H1 (cell line): ENCODE measurements at regions not wholly inside any gene's neighbourhood (a gene's known extent, or its start where the extent isn't known, plus 50 kb on each side); places are given as distances from the start of the nearest gene placed in this dataset.

Experiments used
- CTCF ChIA-PET: fragments of 300-600 bp; sonication (Branson Sonifier 250); formaldehyde crosslinking; loops from one replicate; lab custom pipeline; 2021; ENCODE audit not compliant: partially characterized antibody; lab: Charles Lee
- POLR2A ChIA-PET: fragments of 300-600 bp; sonication (Branson Sonifier 250); formaldehyde crosslinking; loops from one replicate; lab custom pipeline; 2021; ENCODE audit warnings: inconsistent platforms; ENCODE audit not compliant: partially characterized antibody; lab: Charles Lee
- DNase-seq, 2 experiments: peaks; one replicate each; pipeline versions ENCODE4 v3.0.0 to v3.0.0-alpha.2; 2010 to 2022; ENCODE audit warnings: low spot score in 2 of 2, low read depth in 1 of 2, mixed read lengths in 1 of 2
- FAIRE-seq: peaks from 2 replicates; lab custom pipeline; 2011; peaks lifted over from hg19 to GRCh38; lab: Jason Lieb, UNC
- H2AFZ ChIP-seq: 2 replicates; pipeline ENCODE4 v1.8.1; 2012; ENCODE audit warnings: low read length, inconsistent platforms
- H2AK5ac ChIP-seq: 2 replicates; pipeline ENCODE4 v1.6.1; 2013; ENCODE audit warnings: low read depth, low read length
- H2BK120ac ChIP-seq: replicated peaks from 2 replicates; pipeline ENCODE3; 2013; ENCODE audit warnings: low read depth, low read length, inconsistent platforms
- H2BK12ac ChIP-seq: 2 replicates; pipeline ENCODE4 v1.6.1; 2013; ENCODE audit warnings: low read depth, low read length
- H2BK15ac ChIP-seq: 2 replicates; pipeline ENCODE4 v1.6.1; 2013; ENCODE audit warnings: low read length
- H2BK20ac ChIP-seq: 2 replicates; pipeline ENCODE4 v1.6.1; 2013; ENCODE audit warnings: low read length
- H2BK5ac ChIP-seq: 2 replicates; pipeline ENCODE4 v1.6.1; 2013; ENCODE audit warnings: low read depth, low read length
- H3K14ac ChIP-seq: 2 replicates; pipeline ENCODE4 v1.6.1; 2013; ENCODE audit warnings: inconsistent platforms; ENCODE audit not compliant: insufficient read length
- H3K18ac ChIP-seq: 2 replicates; pipeline ENCODE4 v1.6.1; 2013; ENCODE audit warnings: low read length; ENCODE audit errors: extremely low read depth
- H3K23ac ChIP-seq: 2 replicates; pipeline ENCODE4 v1.6.1; 2013; ENCODE audit warnings: inconsistent platforms; ENCODE audit not compliant: insufficient read length
- H3K23me2 ChIP-seq: 2 replicates; pipeline ENCODE4 v1.6.1; 2013; ENCODE audit warnings: low read depth, low read length
- H3K27ac ChIP-seq: 2 replicates; pipeline ENCODE4 v1.6.1; 2011; ENCODE audit warnings: low read depth, low read length, inconsistent platforms
- H3K27me3 ChIP-seq, 4 experiments: replicated peaks in 1 of 4; 1 replicate in 1 of 4; 2 replicates in 3 of 4; pipeline versions ENCODE4 v1.6.1 to v1.8.1; 2011 to 2013; ENCODE audit warnings: low read length in 3 of 4, mild to moderate bottlenecking in 3 of 4, inconsistent platforms in 2 of 4, mixed read lengths in 2 of 4, moderate library complexity in 1 of 4; ENCODE audit not compliant: control insufficient read depth in 3 of 4, insufficient read depth in 3 of 4; ENCODE audit errors: extremely low read depth in 1 of 4
- H3K36me3 ChIP-seq, 4 experiments: 2 replicates each; pipeline versions ENCODE4 v1.6.1 to v1.8.1; 2011 to 2013; ENCODE audit warnings: mild to moderate bottlenecking in 4 of 4, low read length in 3 of 4, moderate library complexity in 2 of 4, control low read depth in 1 of 4, inconsistent platforms in 1 of 4; ENCODE audit not compliant: insufficient read depth in 4 of 4, control insufficient read depth in 2 of 4
- H3K4ac ChIP-seq: replicated peaks from 2 replicates; pipeline ENCODE3; 2013; ENCODE audit warnings: low read length, low read depth, mixed read lengths, inconsistent platforms; ENCODE audit not compliant: insufficient read length
- H3K4me1 ChIP-seq, 4 experiments: replicated peaks in 1 of 4; 1 replicate in 1 of 4; 2 replicates in 3 of 4; pipeline versions ENCODE4 v1.6.1 to v1.8.1; 2011 to 2013; ENCODE audit warnings: low read length in 3 of 4, inconsistent platforms in 2 of 4, mixed read lengths in 1 of 4; ENCODE audit not compliant: insufficient read depth in 4 of 4, control insufficient read depth in 3 of 4
- H3K4me2 ChIP-seq, 2 experiments: 2 replicates each; pipeline versions ENCODE4 v1.6.1 to v1.8.1; 2011 to 2013; ENCODE audit warnings: low read depth in 2 of 2, low read length in 2 of 2, control low read depth in 1 of 2, inconsistent platforms in 1 of 2, mild to moderate bottlenecking in 1 of 2; ENCODE audit not compliant: insufficient read depth in 1 of 2
- H3K4me3 ChIP-seq, 4 experiments: fragments of 200-600, 300-600 bp in 1 of 4; sonication (generic), shearing (Covaris generic), sonication (Bioruptor Twin) in 1 of 4; 2 replicates each; pipeline versions ENCODE4 v1.5.1 to v1.8.1; 2011 to 2016; ENCODE audit warnings: low read length in 4 of 4, low read depth in 3 of 4, control low read depth in 2 of 4, inconsistent platforms in 2 of 4, mild to moderate bottlenecking in 2 of 4, mixed read lengths in 1 of 4, moderate library complexity in 1 of 4; ENCODE audit not compliant: insufficient read depth in 2 of 4; ENCODE audit errors: extremely low read depth in 1 of 4
- H3K56ac ChIP-seq: replicated peaks from 2 replicates; pipeline ENCODE3; 2013; ENCODE audit warnings: low read depth, mild to moderate bottlenecking, mixed read lengths, low read length, inconsistent platforms; ENCODE audit not compliant: insufficient read length
- H3K79me1 ChIP-seq: 2 replicates; pipeline ENCODE4 v1.6.1; 2013; ENCODE audit warnings: low read depth, low read length, control low read depth
- H3K79me2 ChIP-seq, 2 experiments: 2 replicates each; pipeline versions ENCODE4 v1.6.1 to v1.8.1; 2012 to 2013; ENCODE audit warnings: low read length in 2 of 2, mild to moderate bottlenecking in 2 of 2, inconsistent platforms in 1 of 2; ENCODE audit not compliant: insufficient read depth in 2 of 2, control insufficient read depth in 1 of 2
- H3K9ac ChIP-seq, 4 experiments: replicated peaks in 1 of 4; 1 replicate in 1 of 4; 2 replicates in 3 of 4; pipeline versions ENCODE4 v1.6.1 to v1.8.1; 2011 to 2013; ENCODE audit warnings: low read depth in 3 of 4, low read length in 3 of 4, control low read depth in 2 of 4, mild to moderate bottlenecking in 2 of 4, moderate library complexity in 2 of 4, inconsistent platforms in 1 of 4; ENCODE audit errors: extremely low read depth in 1 of 4
- H3K9me3 ChIP-seq, 2 experiments: 2 replicates each; pipeline versions ENCODE4 v1.6.1 to v1.8.1; 2012 to 2013; ENCODE audit warnings: mild to moderate bottlenecking in 2 of 2, moderate library complexity in 2 of 2, control low read depth in 1 of 2, inconsistent platforms in 1 of 2, low read depth in 1 of 2, low read length in 1 of 2, mixed read lengths in 1 of 2; ENCODE audit not compliant: insufficient read depth in 2 of 2
- H4K20me1 ChIP-seq, 2 experiments: replicated peaks in 1 of 2; 2 replicates each; pipeline versions ENCODE3 to v1.8.1; 2011 to 2013; ENCODE audit warnings: inconsistent platforms in 2 of 2, low read length in 2 of 2, mild to moderate bottlenecking in 1 of 2; ENCODE audit not compliant: insufficient read depth in 2 of 2, control insufficient read depth in 1 of 2
- H4K5ac ChIP-seq: 2 replicates; pipeline ENCODE4 v1.6.1; 2013; ENCODE audit warnings: low read length, low read depth, mixed read lengths, inconsistent platforms; ENCODE audit not compliant: insufficient read length
- H4K8ac ChIP-seq: 2 replicates; pipeline ENCODE4 v1.8.0; 2013; ENCODE audit warnings: mild to moderate bottlenecking, moderate library complexity, low read length, inconsistent platforms; ENCODE audit not compliant: insufficient read depth; ENCODE audit errors: extremely low read depth
- H4K91ac ChIP-seq: replicated peaks from 2 replicates; pipeline ENCODE3; 2013; ENCODE audit warnings: low read length, mixed read lengths, inconsistent platforms; ENCODE audit not compliant: insufficient read length
- ASH2L ChIP-seq: fragments of 200-600, 300-600 bp; sonication (generic); IDR thresholded peaks from one replicate; pipeline ENCODE4 v1.7.1; 2017; ENCODE audit warnings: low read length
- CBX5 ChIP-seq: fragments of 300-800, 300-1000 bp; sonication (generic); IDR thresholded peaks from 2 replicates; pipeline ENCODE4 v1.7.1; 2016; ENCODE audit warnings: antibody characterized with exemption, low read length, low read depth
- CBX8 ChIP-seq: fragments of 300-800, 300-1000 bp; sonication (generic); IDR thresholded peaks from 2 replicates; pipeline ENCODE4 v1.7.1; 2016; ENCODE audit warnings: low read depth, low read length, borderline replicate concordance
- CEBPB ChIP-seq: IDR thresholded peaks from 2 replicates; pipeline ENCODE4 v1.6.1; 2012; ENCODE audit warnings: low read depth, low read length
- CHD2 ChIP-seq: IDR thresholded peaks from 2 replicates; pipeline ENCODE4 v1.6.1; 2012; ENCODE audit warnings: low read length, improper control_type of control experiment
- JUND ChIP-seq: IDR thresholded peaks from 2 replicates; pipeline ENCODE4 v1.6.1; 2011; ENCODE audit warnings: mild to moderate bottlenecking, improper control_type of control experiment, low read length
- POLR2AphosphoS5 ChIP-seq: IDR thresholded peaks from 2 replicates; pipeline ENCODE4 v1.6.1; 2011; ENCODE audit warnings: low read depth, low read length
- SP4 ChIP-seq: IDR thresholded peaks from 2 replicates; pipeline ENCODE4 v1.6.1; 2012; ENCODE audit warnings: low read length, inconsistent platforms
- SRF ChIP-seq: IDR thresholded peaks from 2 replicates; pipeline ENCODE4 v1.6.1; 2011; ENCODE audit warnings: mild to moderate bottlenecking, low read depth, low read length, moderate library complexity
- TAF7 ChIP-seq: optimal IDR thresholded peaks from 2 replicates; pipeline ENCODE3; 2011; ENCODE audit warnings: low read depth, mild to moderate bottlenecking, inconsistent platforms, low read length, moderate library complexity, borderline replicate concordance
- TBP ChIP-seq: IDR thresholded peaks from 2 replicates; pipeline ENCODE4 v1.6.1; 2011; ENCODE audit warnings: low read depth, low read length, improper control_type of control experiment
- USF2 ChIP-seq: IDR thresholded peaks from 2 replicates; pipeline ENCODE4 v1.6.1; 2011; ENCODE audit warnings: low read length, improper control_type of control experiment
- WGBS, 2 experiments: shearing (Covaris generic) in 1 of 2; methylation state at CpG; one replicate each; pipeline versions ENCODE4 v1.1.6 to v1.1.7; 2013 to 2015; ENCODE audit warnings: low lambda C conversion rate in 2 of 2, mixed read lengths in 2 of 2, inconsistent platforms in 1 of 2, low coverage in 1 of 2, missing lambda C conversion rate in 1 of 2; ENCODE audit not compliant: insufficient replicate concordance in 2 of 2, insufficient coverage in 1 of 2, insufficient read length in 1 of 2; ENCODE audit errors: extremely low coverage in 1 of 2, missing lambda C conversion rate in 1 of 2; 5-methylcytosine and 5-hydroxymethylcytosine counted together

- TF ChIP-seq USF2: no peak
- TF ChIP-seq SRF: no peak
- no peak for TF ChIP-seq CBX8
- TF ChIP-seq TBP: no peak
- no peak for TF ChIP-seq CEBPB
- TF ChIP-seq CHD2: no peak
- TF ChIP-seq SP4: no peak
- no peak for TF ChIP-seq ASH2L
- TF ChIP-seq CBX5: no peak
- no peak for TF ChIP-seq TAF7
- no peak for TF ChIP-seq JUND
- TF ChIP-seq POLR2AphosphoS5: no peak
- no peak overlapping the region for H2AFZ ChIP-seq
- H3K36me3 ChIP-seq: no peaks in the 10 kb centered on the region
- no peak overlapping the region for H3K56ac ChIP-seq
- no peak for FAIRE-seq
- no peak overlapping the region for H3K4ac ChIP-seq
- WGBS, 2 experiments: 95% methylated on average over 1 of the region's 1 CpG; no CpG with 5 or more reads in 1 of the 2 experiments
- H2BK20ac ChIP-seq: no peak overlapping the region
- H2BK120ac ChIP-seq: no peak overlapping the region
- H3K14ac ChIP-seq: no peak overlapping the region
- ChIA-PET CTCF (interaction anchor here (1.8 kb wide), 1 partner anchor 92 kb away, joined by 4 read pairs; no protein-coding TSS in a partner anchor), POLR2A (no interaction called here)
- H3K23me2 ChIP-seq: no peaks in the 10 kb centered on the region; the same call in 1 of the 2 replicates
- no peak overlapping the region for H3K4me3 ChIP-seq
- H3K79me1 ChIP-seq: no peaks in the 10 kb centered on the region
- no peak overlapping the region for H2BK12ac ChIP-seq
- H4K8ac ChIP-seq: no peak overlapping the region
- no peak overlapping the region for H3K27ac ChIP-seq
- H3K9me3 ChIP-seq: no peaks in the 10 kb centered on the region
- DNase-seq: no peak
- no peak overlapping the region for H3K4me2 ChIP-seq
- no peak overlapping the region for H2BK15ac ChIP-seq
- H4K91ac ChIP-seq: no peak overlapping the region
- no peak overlapping the region for H3K18ac ChIP-seq
- H3K4me1 ChIP-seq: no peaks in the 10 kb centered on the region
- no peak overlapping the region for H4K5ac ChIP-seq
- no peak overlapping the region for H3K23ac ChIP-seq
- no peaks in the 10 kb centered on the region for H4K20me1 ChIP-seq
- H3K79me2 ChIP-seq: no peaks in the 10 kb centered on the region
- no peaks in the 10 kb centered on the region for H3K27me3 ChIP-seq
- no peak overlapping the region for H2BK5ac ChIP-seq
- H2AK5ac ChIP-seq: no peak overlapping the region
- no peak overlapping the region for H3K9ac ChIP-seq
Measured at GRCh38 chr1:82181846-82182245, 381.1 kb downstream of the ADGRL2 start.
